ENCODE measurements at regions not wholly inside any gene's neighbourhood (a gene's known extent, or its start where the extent isn't known, plus 50 kb on each side); places are given as distances from the start of the nearest gene placed in this dataset.

GRCh38 chr11:28625532-28625931, 517.3 kb downstream of the METTL15 start:
- TF ChIP-seq POLR2AphosphoS5 (IDR thresholded peaks at IDR 0.05; ENCODE audit: borderline replicate concordance, low read depth, low read length) (no peak), EZH2 (IDR thresholded peaks at IDR 0.05) (no peak)
